ENCODE measurements at regions not wholly inside any gene's neighbourhood (a gene's known extent, or its start where the extent isn't known, plus 50 kb on each side); places are given as distances from the start of the nearest gene placed in this dataset.
A peak's percentile ranks its signal among the peaks of the same experiment; 100 is the strongest.

- Histone ChIP-seq H2AFZ (ENCODE audit: low read depth, low read length) (no peak overlapping the region), H2BK120ac (ENCODE audit: low read depth, low read length) (no peak overlapping the region), H2AK5ac (ENCODE audit: low read length, severe bottlenecking) (no peak overlapping the region), H3K36me3 (ENCODE audit: control insufficient read depth in 1 of 2, insufficient read depth in 2 of 2, low read depth in 1 of 2, low read length in 2 of 2) (peaks cover 0 to 5% of the 10 kb centered on the region in 2 experiments), H2BK15ac (ENCODE audit: low read depth, poor library complexity, severe bottlenecking) (no peak overlapping the region), H4K91ac (ENCODE audit: low read length) (no peak overlapping the region), H3K4me3 (ENCODE audit: insufficient read depth in 1 of 2, low read depth in 1 of 2, low read length in 2 of 2) (no peak overlapping the region), H3K4me2 (ENCODE audit: low read length, poor library complexity, severe bottlenecking) (no peak overlapping the region), H2BK12ac (ENCODE audit: low read length in 2 of 2) (no peak overlapping the region), H3K23ac (ENCODE audit: low read length in 2 of 2) (no peak overlapping the region), H3K14ac (ENCODE audit: low read length in 2 of 2) (no peak overlapping the region), H3K9me3 (ENCODE audit: control insufficient read depth, low read length) (peaks cover 13% of the 10 kb centered on the region), H3K27me3 (ENCODE audit: control insufficient read depth in 1 of 2, insufficient read depth in 1 of 2, low read length in 2 of 2) (no peaks in the 10 kb centered on the region), H2BK5ac (ENCODE audit: low read depth, low read length, poor library complexity, severe bottlenecking) (no peak overlapping the region), H3K4me1 (ENCODE audit: control insufficient read depth, insufficient read depth, low read depth, low read length) (no peaks in the 10 kb centered on the region), H3K18ac (ENCODE audit: low read depth in 1 of 2, low read length in 2 of 2) (no peak overlapping the region), H3K4ac (ENCODE audit: low read depth in 1 of 2, low read length in 2 of 2) (no peak overlapping the region), H3K27ac (ENCODE audit: low read length, poor library complexity, severe bottlenecking) (no peak overlapping the region), H3K79me1 (replicated peaks; ENCODE audit: low read length, poor library complexity, severe bottlenecking) (peaks cover 11% of the 10 kb centered on the region), H3K9ac (ENCODE audit: low read length) (no peak overlapping the region), H4K8ac (ENCODE audit: low read length) (no peak overlapping the region)
- DNase-seq: no peak
- WGBS: no CpG with 5 or more reads among the region's 1 CpG
These were observed 254.0 kb upstream of the FSIP2 start for GRCh38 chr2:185484602-185485001.

GRCh38 chr2:185502351-185502750 is 236.3 kb upstream of the FSIP2 start:
- no peak overlapping the region for H3K18ac ChIP-seq (ENCODE audit: low read depth in 1 of 2, low read length in 2 of 2)
- H2BK12ac ChIP-seq (ENCODE audit: low read length in 2 of 2): no peak overlapping the region
- H2BK5ac ChIP-seq (ENCODE audit: low read depth, low read length, poor library complexity, severe bottlenecking): no peak overlapping the region
- DNase-seq: no peak
- no peak overlapping the region for H2BK15ac ChIP-seq (ENCODE audit: low read depth, poor library complexity, severe bottlenecking)
- H3K27ac ChIP-seq (ENCODE audit: low read length, poor library complexity, severe bottlenecking): no peak overlapping the region
- H2AFZ ChIP-seq (ENCODE audit: low read depth, low read length): no peak overlapping the region
- H3K4ac ChIP-seq (ENCODE audit: low read depth in 1 of 2, low read length in 2 of 2): no peak overlapping the region
- H4K91ac ChIP-seq (ENCODE audit: low read length): no peak overlapping the region
- no CpG with 5 or more reads among the region's 1 CpG for WGBS
- H3K9ac ChIP-seq (ENCODE audit: low read length): no peak overlapping the region
- H3K9me3 ChIP-seq (ENCODE audit: control insufficient read depth, low read length): peaks cover 57% of the 10 kb centered on the region
- no peaks in the 10 kb centered on the region for H3K27me3 ChIP-seq (ENCODE audit: control insufficient read depth in 1 of 2, insufficient read depth in 1 of 2, low read length in 2 of 2)
- H2AK5ac ChIP-seq (ENCODE audit: low read length, severe bottlenecking): no peak overlapping the region
- no peak overlapping the region for H4K8ac ChIP-seq (ENCODE audit: low read length)
- H3K36me3 ChIP-seq (ENCODE audit: control insufficient read depth in 1 of 2, insufficient read depth in 2 of 2, low read depth in 1 of 2, low read length in 2 of 2): no peaks in the 10 kb centered on the region
- no peak overlapping the region for H3K4me2 ChIP-seq (ENCODE audit: low read length, poor library complexity, severe bottlenecking)
- no peaks in the 10 kb centered on the region for H3K4me1 ChIP-seq (ENCODE audit: control insufficient read depth, insufficient read depth, low read depth, low read length)
- H3K14ac ChIP-seq (ENCODE audit: low read length in 2 of 2): no peak overlapping the region
- H3K79me1 ChIP-seq (replicated peaks; ENCODE audit: low read length, poor library complexity, severe bottlenecking): peaks cover 2% of the 10 kb centered on the region
- H3K23ac ChIP-seq (ENCODE audit: low read length in 2 of 2): no peak overlapping the region
- no peak overlapping the region for H2BK120ac ChIP-seq (ENCODE audit: low read depth, low read length)
- no peak overlapping the region for H3K4me3 ChIP-seq (ENCODE audit: insufficient read depth in 1 of 2, low read depth in 1 of 2, low read length in 2 of 2)

GRCh38 chr2:185507719-185508118 is 230.9 kb upstream of the FSIP2 start:
- H2BK12ac ChIP-seq (ENCODE audit: low read length in 2 of 2): no peak overlapping the region
- H3K14ac ChIP-seq (ENCODE audit: low read length in 2 of 2): no peak overlapping the region
- peaks cover 2% of the 10 kb centered on the region for H3K79me1 ChIP-seq (replicated peaks; ENCODE audit: low read length, poor library complexity, severe bottlenecking)
- H3K4ac ChIP-seq (ENCODE audit: low read depth in 1 of 2, low read length in 2 of 2): no peak overlapping the region
- H3K9ac ChIP-seq (ENCODE audit: low read length): no peak overlapping the region
- DNase-seq: no peak
- H2BK5ac ChIP-seq (ENCODE audit: low read depth, low read length, poor library complexity, severe bottlenecking): no peak overlapping the region
- no peaks in the 10 kb centered on the region for H3K36me3 ChIP-seq (ENCODE audit: control insufficient read depth in 1 of 2, insufficient read depth in 2 of 2, low read depth in 1 of 2, low read length in 2 of 2)
- no peak overlapping the region for H2BK120ac ChIP-seq (ENCODE audit: low read depth, low read length)
- H3K27me3 ChIP-seq (ENCODE audit: control insufficient read depth in 1 of 2, insufficient read depth in 1 of 2, low read length in 2 of 2): no peaks in the 10 kb centered on the region
- no peak overlapping the region for H3K23ac ChIP-seq (ENCODE audit: low read length in 2 of 2)
- H2BK15ac ChIP-seq (ENCODE audit: low read depth, poor library complexity, severe bottlenecking): no peak overlapping the region
- H4K91ac ChIP-seq (ENCODE audit: low read length): no peak overlapping the region
- H2AK5ac ChIP-seq (ENCODE audit: low read length, severe bottlenecking): no peak overlapping the region
- H3K4me2 ChIP-seq (ENCODE audit: low read length, poor library complexity, severe bottlenecking): no peak overlapping the region
- peaks cover 72% of the 10 kb centered on the region for H3K9me3 ChIP-seq (ENCODE audit: control insufficient read depth, low read length)
- H3K27ac ChIP-seq (ENCODE audit: low read length, poor library complexity, severe bottlenecking): no peak overlapping the region
- no peak overlapping the region for H2AFZ ChIP-seq (ENCODE audit: low read depth, low read length)
- H3K4me3 ChIP-seq (ENCODE audit: insufficient read depth in 1 of 2, low read depth in 1 of 2, low read length in 2 of 2): no peak overlapping the region
- no peaks in the 10 kb centered on the region for H3K4me1 ChIP-seq (ENCODE audit: control insufficient read depth, insufficient read depth, low read depth, low read length)
- no peak overlapping the region for H4K8ac ChIP-seq (ENCODE audit: low read length)
- 72% methylated on average over 4 of the region's 4 CpGs for WGBS
- no peak overlapping the region for H3K18ac ChIP-seq (ENCODE audit: low read depth in 1 of 2, low read length in 2 of 2)

GRCh38 chr2:185510060-185510459 is 228.5 kb upstream of the FSIP2 start:
- Histone ChIP-seq H3K79me1 (replicated peaks; ENCODE audit: low read length, poor library complexity, severe bottlenecking) (peaks cover 2% of the 10 kb centered on the region), H3K27me3 (ENCODE audit: control insufficient read depth in 1 of 2, insufficient read depth in 1 of 2, low read length in 2 of 2) (no peaks in the 10 kb centered on the region), H4K91ac (ENCODE audit: low read length) (no peak overlapping the region), H3K18ac (ENCODE audit: low read depth in 1 of 2, low read length in 2 of 2) (no peak overlapping the region), H2BK5ac (ENCODE audit: low read depth, low read length, poor library complexity, severe bottlenecking) (no peak overlapping the region), H3K14ac (ENCODE audit: low read length in 2 of 2) (no peak overlapping the region), H3K4me2 (ENCODE audit: low read length, poor library complexity, severe bottlenecking) (no peak overlapping the region), H2BK120ac (ENCODE audit: low read depth, low read length) (no peak overlapping the region), H3K23ac (ENCODE audit: low read length in 2 of 2) (no peak overlapping the region), H3K27ac (ENCODE audit: low read length, poor library complexity, severe bottlenecking) (no peak overlapping the region), H3K4ac (ENCODE audit: low read depth in 1 of 2, low read length in 2 of 2) (no peak overlapping the region), H2BK12ac (ENCODE audit: low read length in 2 of 2) (no peak overlapping the region), H4K8ac (ENCODE audit: low read length) (no peak overlapping the region), H3K9me3 (ENCODE audit: control insufficient read depth, low read length) (peaks cover 53% of the 10 kb centered on the region), H3K4me3 (ENCODE audit: insufficient read depth in 1 of 2, low read depth in 1 of 2, low read length in 2 of 2) (no peak overlapping the region), H3K4me1 (ENCODE audit: control insufficient read depth, insufficient read depth, low read depth, low read length) (no peaks in the 10 kb centered on the region), H2AFZ (ENCODE audit: low read depth, low read length) (no peak overlapping the region), H3K9ac (ENCODE audit: low read length) (no peak overlapping the region), H2BK15ac (ENCODE audit: low read depth, poor library complexity, severe bottlenecking) (no peak overlapping the region), H3K36me3 (ENCODE audit: control insufficient read depth in 1 of 2, insufficient read depth in 2 of 2, low read depth in 1 of 2, low read length in 2 of 2) (peaks cover 0 to 3% of the 10 kb centered on the region in 2 experiments), H2AK5ac (ENCODE audit: low read length, severe bottlenecking) (no peak overlapping the region)
- WGBS: no CpG with 5 or more reads among the region's 3 CpGs
- peak; percentile 1 for DNase-seq
